Immature natural killer cell (primary cell): ENCODE measurements at regions not wholly inside any gene's neighbourhood (a gene's known extent, or its start where the extent isn't known, plus 50 kb on each side); places are given as distances from the start of the nearest gene placed in this dataset.
"Not testable (repeated sequence)": the region's sequence is repeated elsewhere in the genome, so short reads cannot be mapped to it uniquely, and the experiment has no call there.

Experiments used
- DNase-seq, 3 donors: peaks; one replicate each; pipeline ENCODE4 v3.0.0; 2022; ENCODE audit warnings: mixed read lengths in 1 of 3
- H3K27ac Mint-ChIP-seq, 6 donors: one replicate each; pipeline ENCODE4 v1.8.0; 2020; ENCODE audit warnings: mixed read lengths in 6 of 6, mild to moderate bottlenecking in 5 of 6, inconsistent platforms in 4 of 6, moderate library complexity in 3 of 6
- H3K27me3 Mint-ChIP-seq, 3 donors: one replicate each; pipeline ENCODE4 v1.8.0; 2020 to 2021; ENCODE audit warnings: low read depth in 3 of 3, mild to moderate bottlenecking in 3 of 3, mixed read lengths in 3 of 3, moderate library complexity in 3 of 3, inconsistent platforms in 1 of 3
- H3K36me3 Mint-ChIP-seq, 3 donors: one replicate each; pipeline ENCODE4 v1.8.0; 2020; ENCODE audit warnings: mixed read lengths in 3 of 3, inconsistent platforms in 2 of 3, mild to moderate bottlenecking in 2 of 3
- H3K4me1 Mint-ChIP-seq, 2 donors: one replicate each; pipeline ENCODE4 v1.8.0; 2020; ENCODE audit warnings: inconsistent platforms in 2 of 2, mild to moderate bottlenecking in 2 of 2, mixed read lengths in 2 of 2, moderate library complexity in 1 of 2
- H3K4me3 Mint-ChIP-seq, 5 donors: one replicate each; pipeline ENCODE4 v1.8.0; 2020; ENCODE audit warnings: mild to moderate bottlenecking in 5 of 5, mixed read lengths in 5 of 5, inconsistent platforms in 3 of 5, moderate library complexity in 3 of 5
- H3K9me3 Mint-ChIP-seq, 6 donors: one replicate each; pipeline ENCODE4 v1.8.0; 2020; ENCODE audit warnings: mild to moderate bottlenecking in 6 of 6, mixed read lengths in 6 of 6, inconsistent platforms in 4 of 6, moderate library complexity in 3 of 6

- H3K27me3 Mint-ChIP-seq: no peaks in the 10 kb centered on the region
- no peak overlapping the region for H3K4me3 Mint-ChIP-seq
- DNase-seq: no peak
- no peaks in the 10 kb centered on the region for H3K4me1 Mint-ChIP-seq
- H3K27ac Mint-ChIP-seq: no peak overlapping the region
- peaks cover 3 to 65% (median 36%) of the 10 kb centered on the region in 6 donors for H3K9me3 Mint-ChIP-seq
- H3K36me3 Mint-ChIP-seq: peaks cover 0 to 3% (median under 1%) of the 10 kb centered on the region in 3 donors
These were observed 210.4 kb upstream of the ELAVL2 start for GRCh38 chr9:24036459-24036858.

GRCh38 chr9:24035816-24036215 is 209.8 kb upstream of the ELAVL2 start:
- Mint-ChIP-seq H3K4me3 (no peak overlapping the region), H3K9me3 (peaks cover 3 to 66% (median 40%) of the 10 kb centered on the region in 6 donors), H3K36me3 (peaks cover 0 to 6% (median 3%) of the 10 kb centered on the region in 3 donors), H3K27ac (no peak overlapping the region), H3K27me3 (no peaks in the 10 kb centered on the region), H3K4me1 (no peaks in the 10 kb centered on the region)
- no peak for DNase-seq

GRCh38 chr9:24011881-24012280 is 185.8 kb upstream of the ELAVL2 start:
- no peak for DNase-seq
- Mint-ChIP-seq H3K27ac (no peak overlapping the region), H3K36me3 (no peaks in the 10 kb centered on the region), H3K4me1 (no peaks in the 10 kb centered on the region), H3K9me3 (peaks cover 12 to 59% (median 41%) of the 10 kb centered on the region in 6 donors), H3K4me3 (no peak overlapping the region), H3K27me3 (no peaks in the 10 kb centered on the region)

- H3K4me1 Mint-ChIP-seq: no peaks in the 10 kb centered on the region
- H3K36me3 Mint-ChIP-seq: no peaks in the 10 kb centered on the region
- peaks cover 10 to 57% (median 41%) of the 10 kb centered on the region in 6 donors for H3K9me3 Mint-ChIP-seq
- H3K27me3 Mint-ChIP-seq: no peaks in the 10 kb centered on the region
- no peak overlapping the region for H3K4me3 Mint-ChIP-seq
- DNase-seq: no peak
- no peak overlapping the region for H3K27ac Mint-ChIP-seq
These were observed 185.1 kb upstream of the ELAVL2 start for GRCh38 chr9:24011009-24011717.

- Mint-ChIP-seq H3K9me3 (peaks cover 13 to 59% (median 38%) of the 10 kb centered on the region in 6 donors), H3K4me3 (no peak overlapping the region), H3K4me1 (no peaks in the 10 kb centered on the region), H3K27me3 (no peaks in the 10 kb centered on the region), H3K36me3 (no peaks in the 10 kb centered on the region), H3K27ac (no peak overlapping the region)
- no peak for DNase-seq
These were observed 183.3 kb upstream of the ELAVL2 start for GRCh38 chr9:24009322-24009721.

GRCh38 chr9:24007185-24007584 is 181.1 kb upstream of the ELAVL2 start:
- Mint-ChIP-seq H3K4me3 (no peak overlapping the region), H3K27me3 (no peaks in the 10 kb centered on the region), H3K9me3 (peaks cover 6 to 53% (median 34%) of the 10 kb centered on the region in 6 donors), H3K27ac (no peak overlapping the region), H3K36me3 (no peaks in the 10 kb centered on the region), H3K4me1 (no peaks in the 10 kb centered on the region)
- DNase-seq: no peak

- H3K27me3 Mint-ChIP-seq, H3K4me1 Mint-ChIP-seq, H3K36me3 Mint-ChIP-seq, DNase-seq, H3K27ac Mint-ChIP-seq, H3K4me3 Mint-ChIP-seq: not testable (repeated sequence)
- peaks cover 10 to 43% (median 29%) of the 10 kb centered on the region in 6 donors for H3K9me3 Mint-ChIP-seq
These were observed 165.8 kb upstream of the ELAVL2 start for GRCh38 chr9:23991874-23992273.

GRCh38 chr9:23979491-23979890 is 153.5 kb upstream of the ELAVL2 start:
- Mint-ChIP-seq H3K9me3 (peaks cover 7 to 66% (median 27%) of the 10 kb centered on the region in 6 donors), H3K27ac (no peak overlapping the region), H3K4me3 (no peak overlapping the region), H3K27me3 (no peaks in the 10 kb centered on the region), H3K36me3 (peaks cover 0 to 3% (median 0%) of the 10 kb centered on the region in 3 donors), H3K4me1 (no peaks in the 10 kb centered on the region)
- DNase-seq: no peak

- Mint-ChIP-seq H3K36me3 (no peaks in the 10 kb centered on the region), H3K4me1 (no peaks in the 10 kb centered on the region), H3K9me3 (peaks cover 26 to 75% (median 48%) of the 10 kb centered on the region in 6 donors), H3K27ac (no peak overlapping the region), H3K27me3 (no peaks in the 10 kb centered on the region), H3K4me3 (no peak overlapping the region)
- no peak for DNase-seq
These were observed 136.1 kb upstream of the ELAVL2 start for GRCh38 chr9:23962101-23962500.

GRCh38 chr9:23945897-23946296 is 119.9 kb upstream of the ELAVL2 start:
- H3K36me3 Mint-ChIP-seq: no peaks in the 10 kb centered on the region
- no peaks in the 10 kb centered on the region for H3K27me3 Mint-ChIP-seq
- H3K27ac Mint-ChIP-seq: no peak overlapping the region
- no peak overlapping the region for H3K4me3 Mint-ChIP-seq
- H3K9me3 Mint-ChIP-seq: peaks cover 13 to 56% (median 38%) of the 10 kb centered on the region in 6 donors
- DNase-seq: no peak
- H3K4me1 Mint-ChIP-seq: no peaks in the 10 kb centered on the region

GRCh38 chr9:23941051-23941450 is 115.0 kb upstream of the ELAVL2 start:
- no peak overlapping the region for H3K27ac Mint-ChIP-seq
- H3K9me3 Mint-ChIP-seq: peaks cover 5 to 53% (median 37%) of the 10 kb centered on the region in 6 donors
- no peaks in the 10 kb centered on the region for H3K27me3 Mint-ChIP-seq
- no peaks in the 10 kb centered on the region for H3K36me3 Mint-ChIP-seq
- no peaks in the 10 kb centered on the region for H3K4me1 Mint-ChIP-seq
- no peak for DNase-seq
- H3K4me3 Mint-ChIP-seq: no peak overlapping the region

- Mint-ChIP-seq H3K9me3 (peaks cover 12 to 41% (median 31%) of the 10 kb centered on the region in 6 donors), H3K4me1 (no peaks in the 10 kb centered on the region), H3K27ac (no peak overlapping the region), H3K4me3 (no peak overlapping the region), H3K36me3 (no peaks in the 10 kb centered on the region), H3K27me3 (no peaks in the 10 kb centered on the region)
- no peak for DNase-seq
These were observed 112.9 kb upstream of the ELAVL2 start for GRCh38 chr9:23938908-23939307.

GRCh38 chr9:23934291-23934906 is 108.4 kb upstream of the ELAVL2 start:
- no peak overlapping the region for H3K27ac Mint-ChIP-seq
- DNase-seq: no peak
- H3K27me3 Mint-ChIP-seq: no peaks in the 10 kb centered on the region
- no peaks in the 10 kb centered on the region for H3K36me3 Mint-ChIP-seq
- H3K4me3 Mint-ChIP-seq: no peak overlapping the region
- H3K4me1 Mint-ChIP-seq: no peaks in the 10 kb centered on the region
- H3K9me3 Mint-ChIP-seq: peaks cover 9 to 22% (median 14%) of the 10 kb centered on the region in 6 donors

- no peak overlapping the region for H3K27ac Mint-ChIP-seq
- no peak overlapping the region for H3K4me3 Mint-ChIP-seq
- H3K36me3 Mint-ChIP-seq: no peaks in the 10 kb centered on the region
- H3K27me3 Mint-ChIP-seq: no peaks in the 10 kb centered on the region
- no peaks in the 10 kb centered on the region for H3K4me1 Mint-ChIP-seq
- H3K9me3 Mint-ChIP-seq: peaks cover 8 to 28% (median 20%) of the 10 kb centered on the region in 6 donors
- DNase-seq: no peak
These were observed 107.3 kb upstream of the ELAVL2 start for GRCh38 chr9:23933348-23933747.
